A549 (cell line): ENCODE measurements at regions not wholly inside any gene's neighbourhood (a gene's known extent, or its start where the extent isn't known, plus 50 kb on each side); places are given as distances from the start of the nearest gene placed in this dataset.

Experiments
- ESRRA ChIP-seq: fragments of 150-350 bp; IDR thresholded peaks from 2 replicates; pipeline ENCODE4 v1.6.1; 2014; ENCODE audit warnings: mild to moderate bottlenecking, low read length, borderline replicate concordance
- RAD21 ChIP-seq, 2 experiments: fragments of >200 bp in 1 of 2; sonication (Bioruptor Twin) in 1 of 2; formaldehyde crosslinking in 1 of 2; IDR thresholded peaks in 1 of 2; conservative IDR thresholded peaks in 1 of 2; 2 replicates in 1 of 2; 3 replicates in 1 of 2; pipeline ENCODE4 v1.6.1; 2012 to 2018; ENCODE audit warnings: inconsistent platforms in 1 of 2
- TF ChIP-seq, protein P1 (sequence below): fragments of >200 bp; sonication (Bioruptor Twin); formaldehyde crosslinking; IDR thresholded peaks from 3 replicates; pipeline ENCODE4 v1.5.1; 2016
- TF ChIP-seq, protein P2 (sequence below): fragments of 200-600 bp; sonication (generic); IDR thresholded peaks from 2 replicates; pipeline ENCODE4 v1.6.1; 2016; ENCODE audit warnings: antibody characterized with exemption, mild to moderate bottlenecking, moderate library complexity
- TF ChIP-seq, protein P3 (sequence below): fragments of >200 bp; sonication (Bioruptor Twin); formaldehyde crosslinking; IDR thresholded peaks from 3 replicates; pipeline ENCODE4 v1.6.1; 2016

DNA sequence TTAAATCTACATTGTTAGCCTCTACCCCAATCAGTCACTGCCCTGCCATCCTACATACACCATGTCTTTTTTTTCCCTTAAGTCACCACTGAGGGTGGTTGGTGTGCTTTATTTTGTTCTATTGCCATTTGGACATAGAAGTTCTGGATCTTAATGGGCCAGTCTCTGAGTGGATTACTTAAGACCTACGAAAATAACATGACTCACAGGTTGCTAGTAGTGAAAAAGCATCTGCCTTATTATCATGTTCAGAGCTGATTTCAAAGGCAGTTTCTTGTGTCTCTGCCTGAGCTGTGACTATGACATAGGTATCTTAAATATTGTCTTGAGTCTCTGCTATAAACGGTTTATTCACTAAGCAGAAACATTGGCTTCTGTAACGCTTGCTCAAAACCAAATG, 410.8 kb downstream of the MDFIC start:
- TF ChIP-seq, protein P1, sequence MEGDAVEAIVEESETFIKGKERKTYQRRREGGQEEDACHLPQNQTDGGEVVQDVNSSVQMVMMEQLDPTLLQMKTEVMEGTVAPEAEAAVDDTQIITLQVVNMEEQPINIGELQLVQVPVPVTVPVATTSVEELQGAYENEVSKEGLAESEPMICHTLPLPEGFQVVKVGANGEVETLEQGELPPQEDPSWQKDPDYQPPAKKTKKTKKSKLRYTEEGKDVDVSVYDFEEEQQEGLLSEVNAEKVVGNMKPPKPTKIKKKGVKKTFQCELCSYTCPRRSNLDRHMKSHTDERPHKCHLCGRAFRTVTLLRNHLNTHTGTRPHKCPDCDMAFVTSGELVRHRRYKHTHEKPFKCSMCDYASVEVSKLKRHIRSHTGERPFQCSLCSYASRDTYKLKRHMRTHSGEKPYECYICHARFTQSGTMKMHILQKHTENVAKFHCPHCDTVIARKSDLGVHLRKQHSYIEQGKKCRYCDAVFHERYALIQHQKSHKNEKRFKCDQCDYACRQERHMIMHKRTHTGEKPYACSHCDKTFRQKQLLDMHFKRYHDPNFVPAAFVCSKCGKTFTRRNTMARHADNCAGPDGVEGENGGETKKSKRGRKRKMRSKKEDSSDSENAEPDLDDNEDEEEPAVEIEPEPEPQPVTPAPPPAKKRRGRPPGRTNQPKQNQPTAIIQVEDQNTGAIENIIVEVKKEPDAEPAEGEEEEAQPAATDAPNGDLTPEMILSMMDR = no peak
- TF ChIP-seq RAD21 (conservative IDR thresholded peaks at IDR 0.05 in 1 of 2, IDR thresholded peaks at IDR 0.05 in 1 of 2) = no peak
- TF ChIP-seq ESRRA = no peak
- TF ChIP-seq, protein P2, sequence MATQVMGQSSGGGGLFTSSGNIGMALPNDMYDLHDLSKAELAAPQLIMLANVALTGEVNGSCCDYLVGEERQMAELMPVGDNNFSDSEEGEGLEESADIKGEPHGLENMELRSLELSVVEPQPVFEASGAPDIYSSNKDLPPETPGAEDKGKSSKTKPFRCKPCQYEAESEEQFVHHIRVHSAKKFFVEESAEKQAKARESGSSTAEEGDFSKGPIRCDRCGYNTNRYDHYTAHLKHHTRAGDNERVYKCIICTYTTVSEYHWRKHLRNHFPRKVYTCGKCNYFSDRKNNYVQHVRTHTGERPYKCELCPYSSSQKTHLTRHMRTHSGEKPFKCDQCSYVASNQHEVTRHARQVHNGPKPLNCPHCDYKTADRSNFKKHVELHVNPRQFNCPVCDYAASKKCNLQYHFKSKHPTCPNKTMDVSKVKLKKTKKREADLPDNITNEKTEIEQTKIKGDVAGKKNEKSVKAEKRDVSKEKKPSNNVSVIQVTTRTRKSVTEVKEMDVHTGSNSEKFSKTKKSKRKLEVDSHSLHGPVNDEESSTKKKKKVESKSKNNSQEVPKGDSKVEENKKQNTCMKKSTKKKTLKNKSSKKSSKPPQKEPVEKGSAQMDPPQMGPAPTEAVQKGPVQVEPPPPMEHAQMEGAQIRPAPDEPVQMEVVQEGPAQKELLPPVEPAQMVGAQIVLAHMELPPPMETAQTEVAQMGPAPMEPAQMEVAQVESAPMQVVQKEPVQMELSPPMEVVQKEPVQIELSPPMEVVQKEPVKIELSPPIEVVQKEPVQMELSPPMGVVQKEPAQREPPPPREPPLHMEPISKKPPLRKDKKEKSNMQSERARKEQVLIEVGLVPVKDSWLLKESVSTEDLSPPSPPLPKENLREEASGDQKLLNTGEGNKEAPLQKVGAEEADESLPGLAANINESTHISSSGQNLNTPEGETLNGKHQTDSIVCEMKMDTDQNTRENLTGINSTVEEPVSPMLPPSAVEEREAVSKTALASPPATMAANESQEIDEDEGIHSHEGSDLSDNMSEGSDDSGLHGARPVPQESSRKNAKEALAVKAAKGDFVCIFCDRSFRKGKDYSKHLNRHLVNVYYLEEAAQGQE = no peak
- TF ChIP-seq, protein P3, sequence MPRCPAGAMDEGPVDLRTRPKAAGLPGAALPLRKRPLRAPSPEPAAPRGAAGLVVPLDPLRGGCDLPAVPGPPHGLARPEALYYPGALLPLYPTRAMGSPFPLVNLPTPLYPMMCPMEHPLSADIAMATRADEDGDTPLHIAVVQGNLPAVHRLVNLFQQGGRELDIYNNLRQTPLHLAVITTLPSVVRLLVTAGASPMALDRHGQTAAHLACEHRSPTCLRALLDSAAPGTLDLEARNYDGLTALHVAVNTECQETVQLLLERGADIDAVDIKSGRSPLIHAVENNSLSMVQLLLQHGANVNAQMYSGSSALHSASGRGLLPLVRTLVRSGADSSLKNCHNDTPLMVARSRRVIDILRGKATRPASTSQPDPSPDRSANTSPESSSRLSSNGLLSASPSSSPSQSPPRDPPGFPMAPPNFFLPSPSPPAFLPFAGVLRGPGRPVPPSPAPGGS = no peak
